ENCODE measurements at regions not wholly inside any gene's neighbourhood (a gene's known extent, or its start where the extent isn't known, plus 50 kb on each side); places are given as distances from the start of the nearest gene placed in this dataset.

DNA sequence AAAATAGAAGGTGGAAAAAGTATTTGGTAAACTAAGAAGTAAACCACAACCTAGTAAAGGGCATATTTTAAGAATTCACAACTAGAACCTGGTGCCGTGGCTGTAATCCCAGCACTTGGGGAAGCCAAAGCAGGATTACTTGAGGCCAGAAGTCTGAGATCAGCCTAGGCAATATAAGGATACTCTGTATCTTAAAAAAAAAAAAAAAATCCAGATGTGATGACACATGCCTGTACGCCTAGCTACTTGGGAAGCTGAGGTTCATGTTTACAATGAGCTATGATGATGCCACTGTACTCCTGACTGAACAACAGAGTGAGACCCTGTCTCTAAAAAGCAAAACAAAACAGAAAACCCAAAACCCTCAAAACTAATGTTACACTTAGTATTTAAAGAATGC lies 156.5 kb upstream of the XIST start:
- no peak overlapping the region for H3K27ac Mint-ChIP-seq
- CTCF ChIA-PET = no interaction called here
- intact Hi-C loops (cut with micrococcal nuclease) = no loop called here

DNA sequence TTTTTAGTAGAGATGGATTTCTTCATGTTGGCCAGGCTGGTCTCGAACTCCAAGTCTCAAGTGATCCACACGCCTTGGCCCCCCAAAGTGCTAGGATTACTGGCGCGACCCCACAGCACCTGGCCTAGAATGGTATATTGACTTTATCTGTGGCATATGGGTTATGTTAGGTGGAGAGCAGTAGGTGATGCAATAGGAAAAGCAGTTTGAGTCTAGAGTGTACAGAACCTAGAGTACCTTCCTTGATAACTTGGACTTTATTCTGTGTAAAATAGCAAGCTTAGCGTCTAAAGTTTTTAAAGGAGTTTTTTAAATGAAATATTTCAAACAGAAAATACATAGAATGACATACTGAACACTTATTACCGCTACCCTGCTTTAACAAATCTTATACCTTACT lies 139.5 kb upstream of the XIST start:
- Histone ChIP-seq H3K27ac (ENCODE audit: low read length in 2 of 2) (no peak overlapping the region), H3K4me3 (ENCODE audit: control extremely low read depth in 1 of 5, extremely low read depth in 1 of 5, insufficient read depth in 1 of 5, low read depth in 2 of 5, low read length in 4 of 5) (no peak overlapping the region), H3K9ac (ENCODE audit: low read length) (no peak overlapping the region), H3K9me3 (ENCODE audit: control extremely low read depth in 1 of 3, control insufficient read depth in 2 of 3, insufficient read depth in 1 of 3, low read length in 2 of 3) (no peaks in the 10 kb centered on the region), H4K20me1 (ENCODE audit: control insufficient read depth, insufficient read depth, low read length, poor library complexity, severe bottlenecking) (no peaks in the 10 kb centered on the region), H2AFZ (ENCODE audit: insufficient read depth, low read depth, low read length, poor library complexity, severe bottlenecking) (no peak overlapping the region), H3K79me2 (ENCODE audit: control insufficient read depth, insufficient read depth, low read length) (peaks cover 4% of the 10 kb centered on the region), H3K27me3 (replicated peaks in 1 of 4; ENCODE audit: control extremely low read depth in 1 of 4, control insufficient read depth in 3 of 4, insufficient read depth in 4 of 4, low read length in 3 of 4) (no peaks in the 10 kb centered on the region), H3K4me2 (replicated peaks; ENCODE audit: low read depth, low read length, poor library complexity, severe bottlenecking) (no peak overlapping the region), H3K36me3 (replicated peaks in 1 of 2; ENCODE audit: control extremely low read depth in 1 of 2, control insufficient read depth in 1 of 2, extremely low read depth in 1 of 2, insufficient read depth in 2 of 2, low read length in 1 of 2) (peaks cover 2 to 5% of the 10 kb centered on the region in 2 experiments), H3K4me1 (ENCODE audit: control insufficient read depth in 2 of 2, insufficient read depth in 2 of 2, low read length in 2 of 2) (no peaks in the 10 kb centered on the region)
- no peaks in the 10 kb centered on the region for H3K27me3 Mint-ChIP-seq
- H3K9me3 Mint-ChIP-seq (ENCODE audit: insufficient read depth) = no peaks in the 10 kb centered on the region
- ChIA-PET CTCF (no interaction called here), POLR2A (no interaction called here)
- TF ChIP-seq EZH2 (IDR thresholded peaks at IDR 0.05; ENCODE audit: borderline replicate concordance, insufficient read depth, low read depth, low read length, poor library complexity, severe bottlenecking) (no peak), CTCF (IDR thresholded peaks at IDR 0.05) (no peak)
- WGBS (ENCODE audit: insufficient coverage) = no CpG with 5 or more reads among the region's 6 CpGs
- intact Hi-C loops (cut with micrococcal nuclease) = no loop called here
- H3K4me3 Mint-ChIP-seq = no peak overlapping the region
- no peaks in the 10 kb centered on the region for H3K4me1 Mint-ChIP-seq
- DNase-seq (no peak), ATAC-seq (ENCODE audit: low read depth) (no peak)
- H3K27ac Mint-ChIP-seq = no peak overlapping the region

More for the DNA sequence above, 156.5 kb upstream of the XIST start:
- TF ChIP-seq CTCF (IDR thresholded peaks at IDR 0.05) = no peak
- TF ChIP-seq EZH2 (IDR thresholded peaks at IDR 0.05; ENCODE audit: borderline replicate concordance, insufficient read depth, low read depth, low read length, poor library complexity, severe bottlenecking) = no peak
- DNase-seq (no peak), ATAC-seq (ENCODE audit: low read depth) (no peak)
- H3K36me3 ChIP-seq (replicated peaks in 1 of 2; ENCODE audit: control extremely low read depth in 1 of 2, control insufficient read depth in 1 of 2, extremely low read depth in 1 of 2, insufficient read depth in 2 of 2, low read length in 1 of 2) = peaks cover 0 to 1% of the 10 kb centered on the region in 2 experiments
- no peak overlapping the region for H3K27ac ChIP-seq (ENCODE audit: low read length in 2 of 2)
- H3K4me3 Mint-ChIP-seq = no peak overlapping the region
- H3K4me1 ChIP-seq (ENCODE audit: control insufficient read depth in 2 of 2, insufficient read depth in 2 of 2, low read length in 2 of 2) = no peaks in the 10 kb centered on the region
- H3K79me2 ChIP-seq (ENCODE audit: control insufficient read depth, insufficient read depth, low read length) = no peaks in the 10 kb centered on the region
- H4K20me1 ChIP-seq (ENCODE audit: control insufficient read depth, insufficient read depth, low read length, poor library complexity, severe bottlenecking) = no peaks in the 10 kb centered on the region
- H3K27me3 Mint-ChIP-seq = no peaks in the 10 kb centered on the region
- no peaks in the 10 kb centered on the region for H3K9me3 Mint-ChIP-seq (ENCODE audit: insufficient read depth)
- no peaks in the 10 kb centered on the region for H3K4me1 Mint-ChIP-seq
- H3K4me2 ChIP-seq (replicated peaks; ENCODE audit: low read depth, low read length, poor library complexity, severe bottlenecking) = no peak overlapping the region
- no peak overlapping the region for H2AFZ ChIP-seq (ENCODE audit: insufficient read depth, low read depth, low read length, poor library complexity, severe bottlenecking)
- no peak overlapping the region for H3K9ac ChIP-seq (ENCODE audit: low read length)
- no peaks in the 10 kb centered on the region for H3K27me3 ChIP-seq (replicated peaks in 1 of 4; ENCODE audit: control extremely low read depth in 1 of 4, control insufficient read depth in 3 of 4, insufficient read depth in 4 of 4, low read length in 3 of 4)
- POLR2A ChIA-PET = no interaction called here
- no peaks in the 10 kb centered on the region for H3K9me3 ChIP-seq (ENCODE audit: control extremely low read depth in 1 of 3, control insufficient read depth in 2 of 3, insufficient read depth in 1 of 3, low read length in 2 of 3)
- H3K4me3 ChIP-seq (ENCODE audit: control extremely low read depth in 1 of 5, extremely low read depth in 1 of 5, insufficient read depth in 1 of 5, low read depth in 2 of 5, low read length in 4 of 5) = no peak overlapping the region
- no CpG with 5 or more reads among the region's 2 CpGs for WGBS (ENCODE audit: insufficient coverage)
